SJCRH30 (cell line): ENCODE measurements at regions not wholly inside any gene's neighbourhood (a gene's known extent, or its start where the extent isn't known, plus 50 kb on each side); places are given as distances from the start of the nearest gene placed in this dataset.

Source experiments
- DNase-seq, 2 experiments: peaks; one replicate each; pipeline ENCODE4 v3.0.0-alpha.2; 2015 to 2020
- H3K27ac ChIP-seq: fragments of 250-450 bp; sonication (Bioruptor Pico); 2 replicates; pipeline ENCODE4 v1.5.1; 2020; ENCODE audit warnings: mild to moderate bottlenecking, moderate library complexity
- H3K27me3 ChIP-seq: fragments of 250-450 bp; sonication (Bioruptor Pico); 2 replicates; pipeline ENCODE4 v1.5.1; 2020; ENCODE audit warnings: mild to moderate bottlenecking, moderate library complexity
- H3K36me3 ChIP-seq: fragments of 250-450 bp; sonication (Bioruptor Pico); 2 replicates; pipeline ENCODE4 v1.5.1; 2020; ENCODE audit warnings: mild to moderate bottlenecking, moderate library complexity
- H3K4me1 ChIP-seq: fragments of 250-450 bp; sonication (Bioruptor Pico); 2 replicates; pipeline ENCODE4 v1.5.1; 2020; ENCODE audit warnings: mild to moderate bottlenecking, moderate library complexity
- H3K4me3 ChIP-seq: fragments of 250-450 bp; sonication (Bioruptor Pico); 2 replicates; pipeline ENCODE4 v1.5.1; 2020; ENCODE audit warnings: mild to moderate bottlenecking, moderate library complexity
- H3K9me3 ChIP-seq: fragments of 250-450 bp; sonication (Bioruptor Pico); replicated peaks from 2 replicates; pipeline ENCODE4 v1.5.1; 2020; ENCODE audit warnings: mild to moderate bottlenecking, moderate library complexity

DNA sequence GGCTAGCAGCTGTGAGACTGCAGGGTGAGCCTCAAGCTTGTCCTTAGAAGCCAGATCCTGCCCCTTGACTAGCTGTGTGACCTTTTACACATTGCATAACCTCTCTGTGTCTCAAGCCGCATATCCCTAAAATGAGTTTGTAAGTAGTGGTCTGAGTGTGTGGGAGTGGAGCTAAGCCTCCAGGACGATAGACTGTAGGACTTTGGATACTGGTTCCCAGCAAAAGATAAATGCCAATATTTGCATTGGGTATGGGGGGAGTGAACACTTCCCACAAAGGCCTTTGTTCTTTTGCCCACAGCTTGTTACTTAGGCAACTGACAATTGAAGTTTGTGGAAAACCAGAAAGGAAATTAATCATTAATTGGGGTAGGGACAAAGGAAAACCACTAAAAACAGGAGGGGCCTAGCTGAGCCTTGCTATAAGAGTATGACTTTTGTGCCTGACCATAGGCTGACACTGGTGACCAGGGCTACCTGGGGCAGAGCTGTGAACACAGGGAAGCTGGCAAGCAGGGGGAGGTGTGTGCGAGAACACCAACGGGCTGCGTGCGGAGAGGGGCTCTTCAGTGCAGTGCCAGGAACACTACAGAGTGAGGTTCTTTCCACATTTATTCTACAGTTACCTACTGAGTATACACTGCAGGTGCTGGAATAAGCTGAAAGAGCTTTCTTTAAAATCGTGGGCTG, 102.4 kb upstream of the ETV3 start:
- DNase-seq: no peak
- H3K27ac ChIP-seq: no peak overlapping the region
- no peaks in the 10 kb centered on the region for H3K4me1 ChIP-seq
- no peaks in the 10 kb centered on the region for H3K9me3 ChIP-seq
- H3K27me3 ChIP-seq: no peaks in the 10 kb centered on the region
- H3K4me3 ChIP-seq: no peak overlapping the region
- H3K36me3 ChIP-seq: no peaks in the 10 kb centered on the region

DNA sequence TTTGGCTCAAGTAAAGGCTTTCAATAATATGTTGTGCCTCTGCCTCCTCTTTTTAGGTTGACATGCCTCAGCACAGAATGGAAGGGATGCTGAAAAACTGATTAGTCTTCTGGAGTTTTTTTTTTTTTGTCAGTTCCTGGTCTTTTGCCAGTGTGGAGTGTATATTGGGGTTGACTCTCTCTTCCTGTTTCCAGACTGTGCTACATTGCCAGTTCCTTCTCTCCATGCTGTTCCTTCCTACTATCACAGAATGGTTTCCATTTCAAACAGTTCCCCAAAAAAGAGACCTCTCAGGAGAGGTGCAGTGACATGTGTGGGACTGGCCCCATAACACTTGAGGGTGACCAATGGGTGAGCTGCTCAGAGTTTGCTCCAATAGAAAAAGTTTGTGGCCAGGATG, 101.7 kb upstream of the ETV3 start:
- Histone ChIP-seq H3K27me3 (no peaks in the 10 kb centered on the region), H3K27ac (no peak overlapping the region), H3K4me1 (no peaks in the 10 kb centered on the region)

DNA sequence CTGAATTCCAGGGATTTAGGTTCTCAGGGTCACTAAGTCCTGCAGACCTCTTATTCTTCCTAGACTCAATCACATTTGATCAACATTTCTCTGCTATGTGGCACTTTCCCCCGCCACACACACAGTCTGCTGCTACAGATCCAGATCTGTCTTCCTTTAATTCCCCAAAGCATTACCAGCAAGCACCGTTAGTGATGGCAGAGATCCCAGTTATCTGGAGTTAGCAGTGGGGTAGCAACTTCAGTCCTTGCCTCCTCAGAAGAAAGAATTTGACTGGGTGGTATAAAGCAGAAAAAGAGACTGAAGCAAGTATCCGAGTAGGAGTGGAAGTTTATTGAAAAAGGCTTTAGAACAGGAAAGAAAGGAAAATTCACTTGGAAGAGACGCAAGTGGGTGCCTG, 100.4 kb upstream of the ETV3 start:
- H3K9me3 ChIP-seq: no peaks in the 10 kb centered on the region
- H3K4me1 ChIP-seq: no peaks in the 10 kb centered on the region
- no peak for DNase-seq
- no peak overlapping the region for H3K27ac ChIP-seq
- no peaks in the 10 kb centered on the region for H3K36me3 ChIP-seq
- 0 out of 2 replicates have a peak, but pooled peaks cover 9% of the 10 kb centered on the region for H3K27me3 ChIP-seq
- H3K4me3 ChIP-seq: no peak overlapping the region

More for the DNA sequence above, 101.7 kb upstream of the ETV3 start:
- H3K4me3 ChIP-seq: no peak overlapping the region
- no peaks in the 10 kb centered on the region for H3K9me3 ChIP-seq
- H3K36me3 ChIP-seq: no peaks in the 10 kb centered on the region
- no peak for DNase-seq

DNA sequence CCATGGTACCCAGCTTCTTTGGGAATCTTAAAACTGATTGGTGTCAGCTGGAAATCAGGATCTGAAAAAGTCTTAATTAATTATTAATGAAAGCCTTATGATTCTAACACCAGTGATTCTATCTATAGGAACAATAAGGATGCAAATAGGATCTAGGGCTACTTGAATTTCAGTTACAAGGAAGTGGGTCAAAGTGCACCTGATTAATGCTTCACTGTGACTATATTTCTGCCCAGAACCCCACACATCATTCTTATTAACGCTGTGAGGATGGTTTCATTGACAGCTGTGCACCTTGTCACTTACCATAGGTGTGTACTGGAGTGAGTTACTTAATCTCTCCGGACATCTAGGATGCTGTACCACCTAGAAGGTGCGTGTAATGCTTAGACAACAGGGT, 99.8 kb upstream of the ETV3 start:
- no peak overlapping the region for H3K27ac ChIP-seq
- no peak overlapping the region for H3K4me3 ChIP-seq
- H3K4me1 ChIP-seq: no peaks in the 10 kb centered on the region
- H3K27me3 ChIP-seq: 0 out of 2 replicates have a peak, but pooled peaks cover 11% of the 10 kb centered on the region
- no peaks in the 10 kb centered on the region for H3K9me3 ChIP-seq
- no peaks in the 10 kb centered on the region for H3K36me3 ChIP-seq
- DNase-seq: no peak

DNA sequence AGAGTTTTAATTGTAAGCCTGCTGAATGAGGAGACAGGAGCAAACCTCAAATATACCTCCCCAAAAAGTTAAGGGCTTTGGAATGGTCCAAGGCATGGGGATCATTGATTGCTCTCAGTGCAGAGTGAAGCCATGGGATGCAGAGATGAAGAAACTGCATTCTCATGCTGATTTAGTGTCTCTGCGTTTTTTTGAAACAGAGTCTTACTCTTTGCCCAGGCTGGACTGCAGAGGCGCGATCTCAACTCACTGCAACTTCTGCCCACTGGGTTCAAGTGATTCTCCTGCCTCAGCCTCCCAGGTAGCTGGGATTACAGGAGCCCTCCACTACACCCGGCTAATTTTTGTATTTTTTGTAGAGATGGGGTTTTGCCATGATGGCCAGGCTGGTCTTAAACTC, 99.3 kb upstream of the ETV3 start:
- no peaks in the 10 kb centered on the region for H3K36me3 ChIP-seq
- H3K9me3 ChIP-seq: no peaks in the 10 kb centered on the region
- no peak overlapping the region for H3K27ac ChIP-seq

DNA sequence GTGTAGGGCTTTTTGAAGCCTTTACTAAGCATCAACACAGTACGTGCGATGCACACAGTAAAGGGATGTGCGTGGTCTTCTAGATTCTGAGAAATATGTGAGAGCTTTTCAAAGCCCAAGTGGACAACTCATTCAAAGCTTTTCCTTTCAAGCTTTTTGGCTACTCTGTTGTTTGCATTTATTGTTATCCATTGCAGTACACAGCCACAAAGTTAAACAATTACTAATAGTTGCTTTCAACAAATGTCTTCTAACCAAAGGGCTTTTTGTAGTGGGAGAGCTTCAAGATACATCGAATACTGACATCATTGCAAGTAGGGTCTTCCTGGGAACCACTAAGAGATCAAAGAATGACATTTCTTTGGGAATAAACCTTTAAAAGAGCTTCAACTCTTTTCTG, 97.9 kb upstream of the ETV3 start:
- no peaks in the 10 kb centered on the region for H3K4me1 ChIP-seq
- H3K9me3 ChIP-seq: no peaks in the 10 kb centered on the region
- H3K27me3 ChIP-seq: 0 out of 2 replicates have a peak, but pooled peaks cover 11% of the 10 kb centered on the region
- H3K27ac ChIP-seq: no peak overlapping the region
- no peak for DNase-seq
- H3K36me3 ChIP-seq: no peaks in the 10 kb centered on the region
- no peak overlapping the region for H3K4me3 ChIP-seq

More for the DNA sequence above, 99.3 kb upstream of the ETV3 start:
- DNase-seq: no peak
- H3K4me1 ChIP-seq: no peaks in the 10 kb centered on the region
- 0 out of 2 replicates have a peak, but pooled peaks cover 11% of the 10 kb centered on the region for H3K27me3 ChIP-seq
- no peak overlapping the region for H3K4me3 ChIP-seq

DNA sequence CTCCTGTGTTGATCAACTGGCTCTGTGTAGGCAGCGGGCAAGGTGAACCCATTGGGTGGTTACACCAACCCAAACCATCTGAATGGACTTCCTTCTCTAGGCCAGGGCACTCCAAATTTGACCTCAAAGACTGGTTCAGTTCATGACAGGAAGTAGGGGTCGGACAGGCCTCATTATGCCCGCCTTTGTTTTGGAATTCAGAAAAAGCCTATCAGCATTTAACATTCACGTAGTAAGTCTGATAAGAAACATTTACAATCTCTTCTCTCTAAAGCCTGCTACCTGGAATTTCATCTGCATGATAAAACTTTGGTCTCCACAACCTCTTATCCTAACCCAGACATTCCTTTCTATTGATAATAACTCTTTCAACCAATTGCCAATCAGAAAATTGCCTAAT, 97.1 kb upstream of the ETV3 start:
- 0 out of 2 replicates have a peak, but pooled peaks cover 11% of the 10 kb centered on the region for H3K27me3 ChIP-seq
- H3K4me1 ChIP-seq: no peaks in the 10 kb centered on the region
- DNase-seq: no peak
- no peaks in the 10 kb centered on the region for H3K36me3 ChIP-seq
- H3K9me3 ChIP-seq: no peaks in the 10 kb centered on the region
- H3K27ac ChIP-seq: no peak overlapping the region
- no peak overlapping the region for H3K4me3 ChIP-seq

DNA sequence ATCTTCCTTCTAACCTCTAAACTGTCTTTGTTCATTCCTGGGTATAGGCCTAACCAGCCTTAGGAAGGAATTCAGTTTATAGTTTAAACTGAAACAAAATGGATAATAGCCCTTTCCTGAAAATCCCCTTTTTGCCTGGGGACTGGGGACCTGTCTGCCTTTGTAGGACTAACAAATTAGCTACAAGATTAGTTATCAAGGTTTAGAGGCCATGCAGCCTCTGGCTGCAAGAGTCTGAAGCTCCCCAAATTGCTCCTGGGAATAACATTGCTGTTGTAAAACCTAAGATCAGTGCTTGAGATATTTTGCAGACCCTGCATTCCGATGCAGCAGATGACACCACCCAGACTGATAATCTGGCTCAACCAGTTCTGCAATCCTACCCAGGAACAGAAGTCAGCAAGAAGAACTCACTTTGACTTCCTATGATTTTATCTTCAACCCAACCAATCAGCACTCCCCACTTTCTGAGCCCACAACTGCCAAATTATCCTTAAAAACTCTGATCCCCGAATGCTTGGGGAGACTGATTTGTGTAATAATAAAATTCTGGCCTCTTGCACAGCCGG, 96.6 kb upstream of the ETV3 start:
- Histone ChIP-seq H3K27me3 (0 out of 2 replicates have a peak, but pooled peaks cover 11% of the 10 kb centered on the region), H3K27ac (no peak overlapping the region), H3K4me1 (no peaks in the 10 kb centered on the region), H3K4me3 (no peak overlapping the region), H3K9me3 (no peaks in the 10 kb centered on the region), H3K36me3 (no peaks in the 10 kb centered on the region)
- no peak for DNase-seq

DNA sequence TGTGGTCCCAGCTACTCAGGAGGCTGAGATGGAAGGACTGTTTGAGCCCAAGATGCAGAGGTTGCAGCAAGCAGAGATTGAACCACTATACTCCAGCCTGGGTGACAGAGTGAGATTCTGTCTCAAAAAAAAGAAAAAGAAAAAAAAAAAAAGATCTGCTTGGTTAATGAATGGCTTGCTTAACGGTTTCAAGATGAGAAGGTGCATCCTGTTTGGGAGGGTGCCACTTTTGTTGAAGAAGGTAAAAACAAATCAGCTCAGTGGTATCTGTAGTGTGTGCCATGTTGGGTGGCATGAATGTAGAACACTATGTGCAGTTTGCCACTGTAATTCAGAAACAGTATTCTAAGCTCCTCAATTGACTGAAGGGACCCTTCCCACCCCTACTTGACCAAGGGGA, 94.9 kb upstream of the ETV3 start:
- Histone ChIP-seq H3K4me1 (no peaks in the 10 kb centered on the region), H3K4me3 (no peak overlapping the region), H3K27ac (no peak overlapping the region), H3K36me3 (no peaks in the 10 kb centered on the region), H3K9me3 (no peaks in the 10 kb centered on the region), H3K27me3 (0 out of 2 replicates have a peak, but pooled peaks cover 11% of the 10 kb centered on the region)
- DNase-seq: no peak

DNA sequence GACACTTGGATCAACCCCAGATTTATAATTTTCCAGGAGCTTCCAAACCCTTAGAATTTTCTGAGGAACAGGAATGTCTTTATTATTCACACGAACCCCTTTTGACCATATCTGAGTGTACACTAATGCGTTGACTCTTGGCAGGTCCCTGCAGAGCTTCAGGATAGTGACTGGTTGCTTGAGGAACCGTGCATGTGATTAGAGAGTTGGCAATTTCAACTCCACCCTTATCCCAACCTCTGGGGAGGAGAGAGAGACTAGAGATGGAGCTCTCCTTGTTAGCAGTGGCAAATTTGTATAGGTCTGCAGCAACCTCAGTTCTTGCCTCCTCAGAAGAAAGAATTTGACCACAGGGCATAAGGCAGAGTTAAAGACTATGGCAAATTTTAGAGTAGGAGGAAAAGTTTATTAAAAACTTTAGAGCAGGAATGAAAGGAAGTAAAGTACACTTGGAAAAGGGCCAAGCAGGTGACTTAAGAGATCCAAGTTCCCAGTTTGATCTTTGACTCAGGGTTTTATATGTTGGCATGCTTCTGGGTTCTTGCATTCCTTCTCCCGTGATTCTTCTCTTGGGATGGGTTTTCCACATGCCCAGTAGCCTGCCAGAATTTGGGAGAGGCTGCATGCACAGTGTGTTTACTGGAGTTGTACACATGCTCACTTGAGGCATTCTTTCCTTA, 93.8 kb upstream of the ETV3 start:
- H3K27ac ChIP-seq: no peak overlapping the region
- H3K27me3 ChIP-seq: 0 out of 2 replicates have a peak, but pooled peaks cover 11% of the 10 kb centered on the region
- no peak for DNase-seq
- no peaks in the 10 kb centered on the region for H3K4me1 ChIP-seq
- no peaks in the 10 kb centered on the region for H3K36me3 ChIP-seq
- H3K9me3 ChIP-seq: no peaks in the 10 kb centered on the region
- H3K4me3 ChIP-seq: no peak overlapping the region

DNA sequence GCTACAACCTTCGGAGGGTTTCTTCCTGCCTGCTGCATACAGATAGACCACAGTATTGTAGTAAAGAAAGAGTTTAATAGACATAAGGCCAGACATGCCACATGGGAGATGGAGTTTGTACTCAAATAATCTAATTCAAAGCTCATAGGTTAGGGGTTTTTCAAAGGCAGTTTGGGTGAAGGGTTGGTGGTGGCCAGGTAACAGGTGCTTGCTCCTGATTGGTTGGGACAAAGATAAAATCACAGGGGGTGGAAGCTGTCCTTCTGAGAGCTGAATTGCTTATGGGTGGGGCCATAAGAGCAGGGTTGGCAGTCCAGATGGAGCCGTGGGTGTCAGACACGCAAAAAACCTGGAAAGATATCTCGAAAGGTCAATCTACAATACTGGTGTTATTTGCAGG, 92.3 kb upstream of the ETV3 start:
- no peak for DNase-seq
- no peaks in the 10 kb centered on the region for H3K36me3 ChIP-seq
- no peaks in the 10 kb centered on the region for H3K9me3 ChIP-seq
- H3K4me1 ChIP-seq: no peaks in the 10 kb centered on the region
- H3K27ac ChIP-seq: no peak overlapping the region
- H3K4me3 ChIP-seq: no peak overlapping the region
- 0 out of 2 replicates have a peak, but pooled peaks cover 11% of the 10 kb centered on the region for H3K27me3 ChIP-seq

DNA sequence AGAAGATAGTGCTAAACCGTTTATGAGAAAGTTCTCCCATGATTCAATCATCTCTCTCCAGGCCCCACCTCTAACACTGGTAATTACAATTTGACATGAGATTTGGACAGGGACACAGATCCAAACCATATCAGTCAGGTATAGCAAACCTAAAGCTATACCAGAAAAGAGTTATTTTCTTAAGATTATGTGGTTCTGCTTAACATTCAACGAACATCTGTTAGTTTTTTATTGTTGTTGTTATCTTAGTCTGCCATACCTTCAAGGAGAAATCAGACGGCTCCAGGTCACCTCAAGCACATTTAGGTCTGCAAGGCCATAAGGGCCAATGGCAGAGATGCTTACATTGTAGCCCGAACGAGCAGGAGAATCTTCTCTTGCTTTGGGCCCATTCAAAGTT, 89.5 kb upstream of the ETV3 start:
- Histone ChIP-seq H3K9me3 (no peaks in the 10 kb centered on the region), H3K4me1 (no peaks in the 10 kb centered on the region), H3K36me3 (no peaks in the 10 kb centered on the region), H3K4me3 (no peak overlapping the region), H3K27ac (no peak overlapping the region), H3K27me3 (no peaks in the 10 kb centered on the region)
- no peak for DNase-seq

DNA sequence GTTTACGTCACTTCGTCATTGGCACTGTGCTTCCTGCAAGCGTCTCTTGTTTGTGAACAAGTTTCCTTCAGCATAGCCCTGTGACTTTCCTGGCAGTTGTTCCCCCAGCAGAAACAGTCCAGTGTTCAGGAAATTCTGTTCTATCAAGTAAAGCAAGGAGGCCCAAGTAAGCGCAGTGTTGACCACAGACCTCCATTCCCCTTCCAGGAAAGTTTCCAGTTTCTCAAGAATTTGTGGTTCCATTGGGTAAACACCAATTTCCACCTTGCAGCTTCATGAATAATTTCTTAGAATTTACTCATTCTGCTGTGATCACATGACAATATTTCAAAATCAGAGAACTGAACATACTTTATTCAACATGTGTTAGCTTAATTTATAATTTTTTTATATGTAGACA, 88.5 kb upstream of the ETV3 start:
- H3K4me1 ChIP-seq: no peaks in the 10 kb centered on the region
- H3K9me3 ChIP-seq: no peaks in the 10 kb centered on the region
- no peaks in the 10 kb centered on the region for H3K27me3 ChIP-seq
- H3K27ac ChIP-seq: no peak overlapping the region
- no peaks in the 10 kb centered on the region for H3K36me3 ChIP-seq
- no peak for DNase-seq
- H3K4me3 ChIP-seq: no peak overlapping the region

DNA sequence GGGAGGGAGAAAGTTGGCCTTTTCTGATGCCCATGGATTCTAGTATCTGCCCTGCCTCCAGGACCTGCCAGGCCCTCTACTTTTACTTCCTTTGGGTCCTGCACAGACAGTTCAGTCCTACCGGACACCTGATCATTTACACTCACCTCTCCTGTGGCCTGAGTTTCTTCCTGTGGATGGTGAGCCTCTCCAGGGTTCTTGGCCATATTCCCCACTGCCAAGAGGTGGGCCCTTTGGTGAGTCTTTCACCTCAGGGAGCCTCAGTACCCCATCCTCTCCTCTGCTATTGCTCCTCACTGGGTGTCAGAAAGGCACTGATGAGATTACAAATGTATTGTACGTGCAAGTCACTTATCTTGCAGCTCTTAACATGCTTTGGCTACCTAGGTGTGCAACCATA, 81.4 kb upstream of the ETV3 start:
- no peak overlapping the region for H3K4me3 ChIP-seq
- no peak for DNase-seq
- H3K9me3 ChIP-seq: no peaks in the 10 kb centered on the region
- no peak overlapping the region for H3K27ac ChIP-seq
- no peaks in the 10 kb centered on the region for H3K27me3 ChIP-seq
- H3K4me1 ChIP-seq: no peaks in the 10 kb centered on the region
- H3K36me3 ChIP-seq: no peaks in the 10 kb centered on the region

DNA sequence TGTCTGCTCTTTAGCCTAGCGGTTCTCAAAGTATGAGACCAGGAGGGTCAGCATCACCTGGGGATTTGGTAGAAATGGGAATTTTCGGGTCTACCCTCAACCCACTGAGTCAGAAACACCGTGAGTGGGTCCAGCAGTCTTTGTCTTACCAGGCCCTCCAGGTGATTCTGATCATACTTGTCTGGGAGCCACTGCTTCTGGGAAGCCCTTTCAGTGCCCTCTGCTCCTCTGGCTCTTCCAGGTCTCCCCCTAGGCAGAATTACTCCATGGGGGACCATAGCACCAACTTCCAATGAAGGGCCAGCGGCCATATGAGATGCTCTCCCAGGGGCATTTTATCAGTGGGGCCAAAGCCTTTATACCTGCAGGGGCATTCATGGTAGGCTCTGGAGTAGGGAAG, 81.0 kb upstream of the ETV3 start:
- no peaks in the 10 kb centered on the region for H3K36me3 ChIP-seq
- H3K27me3 ChIP-seq: no peaks in the 10 kb centered on the region
- no peak for DNase-seq
- H3K9me3 ChIP-seq: no peaks in the 10 kb centered on the region
- H3K27ac ChIP-seq: no peak overlapping the region
- H3K4me3 ChIP-seq: no peak overlapping the region
- H3K4me1 ChIP-seq: no peaks in the 10 kb centered on the region
